ENCODE measurements at regions not wholly inside any gene's neighbourhood (a gene's known extent, or its start where the extent isn't known, plus 50 kb on each side); places are given as distances from the start of the nearest gene placed in this dataset.

GRCh38 chr17:77810536-77810935 is 148.0 kb upstream of the TNRC6C start:
- Mint-ChIP-seq H3K4me1 (ENCODE audit: unreplicated experiment) (no peaks in the 10 kb centered on the region), H3K4me3 (ENCODE audit: unreplicated experiment) (no peak overlapping the region), H3K36me3 (ENCODE audit: low read depth, unreplicated experiment) (no peaks in the 10 kb centered on the region), H3K27me3 (ENCODE audit: unreplicated experiment) (peaks cover 2% of the 10 kb centered on the region), H3K27ac (ENCODE audit: unreplicated experiment) (no peak overlapping the region), H3K9me3 (ENCODE audit: unreplicated experiment) (no peaks in the 10 kb centered on the region)
- TF ChIP-seq CTCF (IDR thresholded peaks at IDR 0.05; ENCODE audit: unreplicated experiment): no peak
- no peak for DNase-seq (ENCODE audit: low spot score)

- H3K27ac Mint-ChIP-seq (ENCODE audit: unreplicated experiment): no peak overlapping the region
- H3K4me1 Mint-ChIP-seq (ENCODE audit: unreplicated experiment): no peaks in the 10 kb centered on the region
- peaks cover 2% of the 10 kb centered on the region for H3K27me3 Mint-ChIP-seq (ENCODE audit: unreplicated experiment)
- no peaks in the 10 kb centered on the region for H3K36me3 Mint-ChIP-seq (ENCODE audit: low read depth, unreplicated experiment)
- TF ChIP-seq CTCF (IDR thresholded peaks at IDR 0.05; ENCODE audit: unreplicated experiment): no peak
- H3K9me3 Mint-ChIP-seq (ENCODE audit: unreplicated experiment): no peaks in the 10 kb centered on the region
- no peak for DNase-seq (ENCODE audit: low spot score)
- no peak overlapping the region for H3K4me3 Mint-ChIP-seq (ENCODE audit: unreplicated experiment)
Observed at GRCh38 chr17:77811521-77811920, 147.0 kb upstream of the TNRC6C start.

- H3K27ac Mint-ChIP-seq (ENCODE audit: unreplicated experiment): no peak overlapping the region
- DNase-seq (ENCODE audit: low spot score): no peak
- H3K4me3 Mint-ChIP-seq (ENCODE audit: unreplicated experiment): no peak overlapping the region
- H3K36me3 Mint-ChIP-seq (ENCODE audit: low read depth, unreplicated experiment): no peaks in the 10 kb centered on the region
- peaks cover 2% of the 10 kb centered on the region for H3K27me3 Mint-ChIP-seq (ENCODE audit: unreplicated experiment)
- H3K9me3 Mint-ChIP-seq (ENCODE audit: unreplicated experiment): no peaks in the 10 kb centered on the region
- no peaks in the 10 kb centered on the region for H3K4me1 Mint-ChIP-seq (ENCODE audit: unreplicated experiment)
- TF ChIP-seq CTCF (IDR thresholded peaks at IDR 0.05; ENCODE audit: unreplicated experiment): no peak
Observed at GRCh38 chr17:77814091-77814772, 144.3 kb upstream of the TNRC6C start.

GRCh38 chr17:77815127-77815905 is 143.2 kb upstream of the TNRC6C start:
- H3K27me3 Mint-ChIP-seq (ENCODE audit: unreplicated experiment): peaks cover 2% of the 10 kb centered on the region
- H3K27ac Mint-ChIP-seq (ENCODE audit: unreplicated experiment): no peak overlapping the region
- H3K36me3 Mint-ChIP-seq (ENCODE audit: low read depth, unreplicated experiment): no peaks in the 10 kb centered on the region
- TF ChIP-seq CTCF (IDR thresholded peaks at IDR 0.05; ENCODE audit: unreplicated experiment): no peak
- H3K4me3 Mint-ChIP-seq (ENCODE audit: unreplicated experiment): no peak overlapping the region
- DNase-seq (ENCODE audit: low spot score): no peak
- no peaks in the 10 kb centered on the region for H3K4me1 Mint-ChIP-seq (ENCODE audit: unreplicated experiment)
- no peaks in the 10 kb centered on the region for H3K9me3 Mint-ChIP-seq (ENCODE audit: unreplicated experiment)

GRCh38 chr17:77817953-77818352 is 140.6 kb upstream of the TNRC6C start:
- no peaks in the 10 kb centered on the region for H3K27me3 Mint-ChIP-seq (ENCODE audit: unreplicated experiment)
- no peak for TF ChIP-seq CTCF (IDR thresholded peaks at IDR 0.05; ENCODE audit: unreplicated experiment)
- H3K4me3 Mint-ChIP-seq (ENCODE audit: unreplicated experiment): no peak overlapping the region
- no peaks in the 10 kb centered on the region for H3K4me1 Mint-ChIP-seq (ENCODE audit: unreplicated experiment)
- H3K27ac Mint-ChIP-seq (ENCODE audit: unreplicated experiment): no peak overlapping the region
- no peaks in the 10 kb centered on the region for H3K36me3 Mint-ChIP-seq (ENCODE audit: low read depth, unreplicated experiment)
- H3K9me3 Mint-ChIP-seq (ENCODE audit: unreplicated experiment): no peaks in the 10 kb centered on the region
- no peak for DNase-seq (ENCODE audit: low spot score)
